ENCODE measurements at regions not wholly inside any gene's neighbourhood (a gene's known extent, or its start where the extent isn't known, plus 50 kb on each side); places are given as distances from the start of the nearest gene placed in this dataset.

- TF ChIP-seq ZBED4 (CRISPR knock-in tag; IDR thresholded peaks at IDR 0.05; ENCODE audit: borderline replicate concordance) (no peak), ZNF672 (CRISPR knock-in tag; IDR thresholded peaks at IDR 0.05) (no peak), KDM6A (CRISPR knock-in tag; IDR thresholded peaks at IDR 0.05; ENCODE audit: low read depth) (no peak), MTA1 (CRISPR knock-in tag; IDR thresholded peaks at IDR 0.05; ENCODE audit: borderline replicate concordance) (no peak), ZNF747 (CRISPR knock-in tag; IDR thresholded peaks at IDR 0.05; ENCODE audit: borderline replicate concordance) (no peak), ZFP82 (CRISPR knock-in tag; IDR thresholded peaks at IDR 0.05; ENCODE audit: borderline replicate concordance) (no peak), ZBTB1 (CRISPR knock-in tag; IDR thresholded peaks at IDR 0.05; ENCODE audit: borderline replicate concordance) (no peak), PITX1 (CRISPR knock-in tag; IDR thresholded peaks at IDR 0.05) (no peak), HNF4A (CRISPR knock-in tag; IDR thresholded peaks at IDR 0.05) (no peak)
These were observed 275.4 kb upstream of the OBI1 start (continued) for GRCh38 chr13:78934336-78934735.

- no peaks in the 10 kb centered on the region for H3K27me3 ChIP-seq (ENCODE audit: control insufficient read depth in 1 of 2, insufficient read depth in 2 of 2, low read length in 2 of 2)
- no peak for DNase-seq (ENCODE audit: low spot score)
- in situ Hi-C loops (cut with HindIII; ENCODE audit: extremely low pct_ligation_motif_present, low pct_unique_long_range_greater_than_20kb) = no loop called here
- no peaks in the 10 kb centered on the region for H3K36me3 ChIP-seq (replicated peaks in 1 of 2; ENCODE audit: control insufficient read depth in 1 of 2, insufficient read depth in 2 of 2, low read length in 2 of 2)
- 1% methylated on average over 4 of the region's 4 CpGs for WGBS (ENCODE audit: low lambda C conversion rate)
- no peaks in the 10 kb centered on the region for H4K20me1 ChIP-seq (ENCODE audit: insufficient read depth, low read length)
- no peak for ATAC-seq
- H3K79me2 ChIP-seq (ENCODE audit: insufficient read depth, low read length) = no peaks in the 10 kb centered on the region
- FAIRE-seq = no peak
- ChIA-PET CTCF (ENCODE audit: low intra/inter-chr PET ratio, low total read pairs) (no interaction called here), POLR2A (no interaction called here)
- H3K4me1 ChIP-seq (ENCODE audit: insufficient read depth, low read length) = no peaks in the 10 kb centered on the region
- H3K4me2 ChIP-seq (ENCODE audit: low read depth, low read length) = no peak overlapping the region
- no peak overlapping the region for H2AFZ ChIP-seq (ENCODE audit: low read length)
- H3K27ac ChIP-seq (ENCODE audit: extremely low read length, insufficient read depth, low read length) = no peak overlapping the region
- intact Hi-C loops (cut with micrococcal nuclease; ENCODE audit: unreplicated experiment) = no loop called here
- H3K9me3 ChIP-seq (ENCODE audit: low read length) = no peaks in the 10 kb centered on the region
- no peak overlapping the region for H3K4me3 ChIP-seq (replicated peaks in 1 of 3; ENCODE audit: insufficient read depth in 1 of 3, low read depth in 2 of 3, low read length in 3 of 3)
- BruUV-seq (replicated peaks) = no TSS peak
- no peak overlapping the region for H3K9ac ChIP-seq (ENCODE audit: insufficient read depth, low read depth, low read length)
- TF ChIP-seq ZNF10 (CRISPR knock-in tag; IDR thresholded peaks at IDR 0.05; ENCODE audit: borderline replicate concordance, low read depth) (no peak), TAF15 (IDR thresholded peaks at IDR 0.05; ENCODE audit: low read depth, low read length, poor library complexity, severe bottlenecking) (no peak), ZNF780A (CRISPR knock-in tag; IDR thresholded peaks at IDR 0.05) (no peak), ZNF468 (CRISPR knock-in tag; IDR thresholded peaks at IDR 0.05) (no peak), ZNF430 (CRISPR knock-in tag; IDR thresholded peaks at IDR 0.05) (no peak), RARA (CRISPR knock-in tag; IDR thresholded peaks at IDR 0.05) (no peak), HMGXB3 (CRISPR knock-in tag; IDR thresholded peaks at IDR 0.05; ENCODE audit: borderline replicate concordance) (no peak), ZNF251 (CRISPR knock-in tag; IDR thresholded peaks at IDR 0.05) (no peak), CBX1 (IDR thresholded peaks at IDR 0.05; ENCODE audit: low read depth) (no peak), ELF3 (CRISPR knock-in tag; IDR thresholded peaks at IDR 0.05) (no peak)
These were observed 256.1 kb upstream of the OBI1 start for GRCh38 chr13:78915015-78915414.
